ENCODE measurements at regions not wholly inside any gene's neighbourhood (a gene's known extent, or its start where the extent isn't known, plus 50 kb on each side); places are given as distances from the start of the nearest gene placed in this dataset.

GRCh38 chr4:111228396-111228795 lies 605.5 kb upstream of the PITX2 start:
- Histone ChIP-seq H3K4me3 (ENCODE audit: low read length) (no peak overlapping the region), H3K4me1 (ENCODE audit: control insufficient read depth, low read depth, low read length) (peaks cover 6% of the 10 kb centered on the region), H3K27me3 (ENCODE audit: control insufficient read depth, insufficient read depth, low read length) (no peaks in the 10 kb centered on the region), H3K9me3 (ENCODE audit: control insufficient read depth, low read depth, low read length) (no peaks in the 10 kb centered on the region), H3K9ac (ENCODE audit: low read length) (no peak overlapping the region), H3K36me3 (ENCODE audit: control insufficient read depth, low read depth, low read length) (no peaks in the 10 kb centered on the region), H3K27ac (ENCODE audit: low read length) (no peak overlapping the region)

GRCh38 chr4:111228874-111229273 lies 606.0 kb upstream of the PITX2 start:
- Histone ChIP-seq H3K36me3 (ENCODE audit: control insufficient read depth, low read depth, low read length) (no peaks in the 10 kb centered on the region), H3K27ac (ENCODE audit: low read length) (no peak overlapping the region)

GRCh38 chr4:111230265-111230664 lies 607.4 kb upstream of the PITX2 start:
- H3K27me3 ChIP-seq (ENCODE audit: control insufficient read depth, insufficient read depth, low read length), result no peaks in the 10 kb centered on the region
- H3K36me3 ChIP-seq (ENCODE audit: control insufficient read depth, low read depth, low read length), result no peaks in the 10 kb centered on the region
- no peaks in the 10 kb centered on the region for H3K4me1 ChIP-seq (ENCODE audit: control insufficient read depth, low read depth, low read length)
- H3K4me3 ChIP-seq (ENCODE audit: low read length), result no peak overlapping the region
- no peak overlapping the region for H3K9ac ChIP-seq (ENCODE audit: low read length)
- no peak overlapping the region for H3K27ac ChIP-seq (ENCODE audit: low read length)
- no peaks in the 10 kb centered on the region for H3K9me3 ChIP-seq (ENCODE audit: control insufficient read depth, low read depth, low read length)

More at GRCh38 chr4:111228874-111229273, 606.0 kb upstream of the PITX2 start:
- no peaks in the 10 kb centered on the region for H3K27me3 ChIP-seq (ENCODE audit: control insufficient read depth, insufficient read depth, low read length)
- H3K4me1 ChIP-seq (ENCODE audit: control insufficient read depth, low read depth, low read length), result peaks cover 6% of the 10 kb centered on the region
- no peak overlapping the region for H3K4me3 ChIP-seq (ENCODE audit: low read length)
- no peak overlapping the region for H3K9ac ChIP-seq (ENCODE audit: low read length)
- no peaks in the 10 kb centered on the region for H3K9me3 ChIP-seq (ENCODE audit: control insufficient read depth, low read depth, low read length)

GRCh38 chr4:111231281-111231680 lies 608.4 kb upstream of the PITX2 start:
- H3K36me3 ChIP-seq (ENCODE audit: control insufficient read depth, low read depth, low read length), result no peaks in the 10 kb centered on the region
- no peak overlapping the region for H3K27ac ChIP-seq (ENCODE audit: low read length)
- no peaks in the 10 kb centered on the region for H3K4me1 ChIP-seq (ENCODE audit: control insufficient read depth, low read depth, low read length)
- no peak overlapping the region for H3K9ac ChIP-seq (ENCODE audit: low read length)
- no peaks in the 10 kb centered on the region for H3K27me3 ChIP-seq (ENCODE audit: control insufficient read depth, insufficient read depth, low read length)
- no peak overlapping the region for H3K4me3 ChIP-seq (ENCODE audit: low read length)
- no peaks in the 10 kb centered on the region for H3K9me3 ChIP-seq (ENCODE audit: control insufficient read depth, low read depth, low read length)

GRCh38 chr4:111234939-111235338 lies 612.1 kb upstream of the PITX2 start:
- H3K9ac ChIP-seq (ENCODE audit: low read length), result no peak overlapping the region
- H3K27ac ChIP-seq (ENCODE audit: low read length), result no peak overlapping the region
- H3K9me3 ChIP-seq (ENCODE audit: control insufficient read depth, low read depth, low read length), result no peaks in the 10 kb centered on the region
- H3K4me3 ChIP-seq (ENCODE audit: low read length), result no peak overlapping the region
- H3K36me3 ChIP-seq (ENCODE audit: control insufficient read depth, low read depth, low read length), result no peaks in the 10 kb centered on the region
- H3K4me1 ChIP-seq (ENCODE audit: control insufficient read depth, low read depth, low read length), result no peaks in the 10 kb centered on the region
- no peaks in the 10 kb centered on the region for H3K27me3 ChIP-seq (ENCODE audit: control insufficient read depth, insufficient read depth, low read length)

GRCh38 chr4:111263836-111264235 lies 641.0 kb upstream of the PITX2 start:
- no peaks in the 10 kb centered on the region for H3K36me3 ChIP-seq (ENCODE audit: control insufficient read depth, low read depth, low read length)
- no peaks in the 10 kb centered on the region for H3K9me3 ChIP-seq (ENCODE audit: control insufficient read depth, low read depth, low read length)
- no peak overlapping the region for H3K4me3 ChIP-seq (ENCODE audit: low read length)
- H3K4me1 ChIP-seq (ENCODE audit: control insufficient read depth, low read depth, low read length), result peaks cover 7% of the 10 kb centered on the region
- H3K27ac ChIP-seq (ENCODE audit: low read length), result no peak overlapping the region
- H3K27me3 ChIP-seq (ENCODE audit: control insufficient read depth, insufficient read depth, low read length), result no peaks in the 10 kb centered on the region
- H3K9ac ChIP-seq (ENCODE audit: low read length), result no peak overlapping the region

GRCh38 chr4:111266937-111267336 lies 644.1 kb upstream of the PITX2 start:
- Histone ChIP-seq H3K36me3 (ENCODE audit: control insufficient read depth, low read depth, low read length) (no peaks in the 10 kb centered on the region), H3K9ac (ENCODE audit: low read length) (no peak overlapping the region), H3K4me1 (ENCODE audit: control insufficient read depth, low read depth, low read length) (peaks cover 7% of the 10 kb centered on the region), H3K9me3 (ENCODE audit: control insufficient read depth, low read depth, low read length) (no peaks in the 10 kb centered on the region), H3K27me3 (ENCODE audit: control insufficient read depth, insufficient read depth, low read length) (no peaks in the 10 kb centered on the region), H3K27ac (ENCODE audit: low read length) (no peak overlapping the region), H3K4me3 (ENCODE audit: low read length) (no peak overlapping the region)

- H3K4me3 ChIP-seq (ENCODE audit: low read length), result no peak overlapping the region
- H3K36me3 ChIP-seq (ENCODE audit: control insufficient read depth, low read depth, low read length), result no peaks in the 10 kb centered on the region
- H3K27me3 ChIP-seq (ENCODE audit: control insufficient read depth, insufficient read depth, low read length), result no peaks in the 10 kb centered on the region
- H3K27ac ChIP-seq (ENCODE audit: low read length), result no peak overlapping the region
- no peaks in the 10 kb centered on the region for H3K9me3 ChIP-seq (ENCODE audit: control insufficient read depth, low read depth, low read length)
- H3K9ac ChIP-seq (ENCODE audit: low read length), result no peak overlapping the region
- peaks cover 7% of the 10 kb centered on the region for H3K4me1 ChIP-seq (ENCODE audit: control insufficient read depth, low read depth, low read length)
Measured at GRCh38 chr4:111267786-111268185, 644.9 kb upstream of the PITX2 start.

- no peaks in the 10 kb centered on the region for H3K9me3 ChIP-seq (ENCODE audit: control insufficient read depth, low read depth, low read length)
- H3K4me1 ChIP-seq (ENCODE audit: control insufficient read depth, low read depth, low read length), result peaks cover 7% of the 10 kb centered on the region
- no peaks in the 10 kb centered on the region for H3K27me3 ChIP-seq (ENCODE audit: control insufficient read depth, insufficient read depth, low read length)
- H3K9ac ChIP-seq (ENCODE audit: low read length), result no peak overlapping the region
- H3K36me3 ChIP-seq (ENCODE audit: control insufficient read depth, low read depth, low read length), result no peaks in the 10 kb centered on the region
- H3K4me3 ChIP-seq (ENCODE audit: low read length), result no peak overlapping the region
- H3K27ac ChIP-seq (ENCODE audit: low read length), result no peak overlapping the region
Measured at GRCh38 chr4:111268769-111269414, 646.0 kb upstream of the PITX2 start.

GRCh38 chr4:111269439-111269838 lies 646.6 kb upstream of the PITX2 start:
- H3K4me1 ChIP-seq (ENCODE audit: control insufficient read depth, low read depth, low read length), result peaks cover 1% of the 10 kb centered on the region
- H3K4me3 ChIP-seq (ENCODE audit: low read length), result no peak overlapping the region
- no peaks in the 10 kb centered on the region for H3K9me3 ChIP-seq (ENCODE audit: control insufficient read depth, low read depth, low read length)
- H3K36me3 ChIP-seq (ENCODE audit: control insufficient read depth, low read depth, low read length), result no peaks in the 10 kb centered on the region
- H3K27ac ChIP-seq (ENCODE audit: low read length), result no peak overlapping the region
- no peak overlapping the region for H3K9ac ChIP-seq (ENCODE audit: low read length)
- no peaks in the 10 kb centered on the region for H3K27me3 ChIP-seq (ENCODE audit: control insufficient read depth, insufficient read depth, low read length)

GRCh38 chr4:111274060-111274459 lies 651.2 kb upstream of the PITX2 start:
- no peaks in the 10 kb centered on the region for H3K36me3 ChIP-seq (ENCODE audit: control insufficient read depth, low read depth, low read length)
- no peaks in the 10 kb centered on the region for H3K9me3 ChIP-seq (ENCODE audit: control insufficient read depth, low read depth, low read length)
- no peak overlapping the region for H3K9ac ChIP-seq (ENCODE audit: low read length)
- H3K27ac ChIP-seq (ENCODE audit: low read length), result no peak overlapping the region
- H3K27me3 ChIP-seq (ENCODE audit: control insufficient read depth, insufficient read depth, low read length), result no peaks in the 10 kb centered on the region
- no peaks in the 10 kb centered on the region for H3K4me1 ChIP-seq (ENCODE audit: control insufficient read depth, low read depth, low read length)
- no peak overlapping the region for H3K4me3 ChIP-seq (ENCODE audit: low read length)

- Histone ChIP-seq H3K4me1 (ENCODE audit: control insufficient read depth, low read depth, low read length) (no peaks in the 10 kb centered on the region), H3K9ac (ENCODE audit: low read length) (no peak overlapping the region), H3K27ac (ENCODE audit: low read length) (no peak overlapping the region), H3K27me3 (ENCODE audit: control insufficient read depth, insufficient read depth, low read length) (no peaks in the 10 kb centered on the region), H3K9me3 (ENCODE audit: control insufficient read depth, low read depth, low read length) (no peaks in the 10 kb centered on the region), H3K4me3 (ENCODE audit: low read length) (no peak overlapping the region), H3K36me3 (ENCODE audit: control insufficient read depth, low read depth, low read length) (no peaks in the 10 kb centered on the region)
Measured at GRCh38 chr4:111274486-111274885, 651.6 kb upstream of the PITX2 start.
